MCF 10A (cell line): ENCODE measurements at regions not wholly inside any gene's neighbourhood (a gene's known extent, or its start where the extent isn't known, plus 50 kb on each side); places are given as distances from the start of the nearest gene placed in this dataset.

Experiments used
- BruUV-seq: library from RNA; stranded (reverse); fragments of 400-500 nt; replicated peaks from 2 replicates; lab custom pipeline; 2021; lab: Mats Ljungman, UMichigan
- CTCF ChIA-PET: fragments of 300-600 bp; sonication (Branson Sonifier 250); formaldehyde crosslinking; extraction: SDS; loops from one replicate; lab custom pipeline; 2021; ENCODE audit warnings: antibody characterized with exemption, inconsistent platforms; lab: Yijun Ruan, JAX
- POLR2A ChIA-PET: fragments of 300-600, 350-650 bp; sonication (Branson Sonifier 250); formaldehyde crosslinking; extraction: SDS; loops from one replicate; lab custom pipeline; 2020; ENCODE audit warnings: antibody characterized with exemption, inconsistent platforms; lab: Yijun Ruan, JAX
- DNase-seq: peaks from one replicate; pipeline ENCODE4 v3.0.0-alpha.2; 2018; ENCODE audit not compliant: unreplicated experiment
- H3K27ac Mint-ChIP-seq: one replicate; pipeline ENCODE4 v1.8.0; 2022; ENCODE audit warnings: mild to moderate bottlenecking, low read depth, mixed read lengths; ENCODE audit not compliant: unreplicated experiment
- H3K27me3 Mint-ChIP-seq: one replicate; pipeline ENCODE4 v1.8.0; 2022; ENCODE audit warnings: mixed read lengths; ENCODE audit not compliant: insufficient read depth, unreplicated experiment
- H3K36me3 Mint-ChIP-seq: one replicate; pipeline ENCODE4 v1.8.0; 2022; ENCODE audit warnings: mild to moderate bottlenecking, moderate library complexity, mixed read lengths; ENCODE audit not compliant: insufficient read depth, unreplicated experiment
- H3K4me1 Mint-ChIP-seq: one replicate; pipeline ENCODE4 v1.8.0; 2022; ENCODE audit warnings: mixed read lengths; ENCODE audit not compliant: insufficient read depth, unreplicated experiment
- H3K4me3 Mint-ChIP-seq: one replicate; pipeline ENCODE4 v1.8.0; 2022; ENCODE audit warnings: mild to moderate bottlenecking, moderate library complexity, mixed read lengths; ENCODE audit not compliant: unreplicated experiment
- H3K9me3 Mint-ChIP-seq: one replicate; pipeline ENCODE4 v1.8.0; 2022; ENCODE audit warnings: mixed read lengths; ENCODE audit not compliant: unreplicated experiment
- CTCF ChIP-seq: fragments of 200-600 bp; IDR thresholded peaks from one replicate; pipeline ENCODE4 v1.8.0; 2022; ENCODE audit warnings: antibody characterized with exemption, mild to moderate bottlenecking; ENCODE audit not compliant: unreplicated experiment
- intact Hi-C: fragments of 100-400 bp; cut with micrococcal nuclease; formaldehyde crosslinking; loops from 2 replicates; pipeline ENCODE4 v1.14.1; 2022

GRCh38 chr12:75720812-75721641 is 209.6 kb upstream of the KRR1 start:
- Mint-ChIP-seq H3K4me3 (peak overlapping the region; percentile 54), H3K4me1 (peaks cover 43% of the 10 kb centered on the region), H3K27me3 (no peaks in the 10 kb centered on the region), H3K36me3 (no peaks in the 10 kb centered on the region), H3K27ac (peak overlapping the region; percentile 64), H3K9me3 (no peaks in the 10 kb centered on the region)
- TSS peak; percentile 47 for BruUV-seq
- ChIA-PET CTCF (interaction anchor here (0.6 to 1.5 kb wide), 8 partner anchors 26 to 866 kb away, joined by 3 to 4 read pairs (median 3); no protein-coding TSS in a partner anchor), POLR2A (interaction anchor here (0.6 to 4.4 kb wide), 13 partner anchors 8 to 311 kb away, joined by 3 to 34 read pairs (median 3); partner anchors contain the start of gene PHLDA1)
- intact Hi-C loops = loop anchor here (5.0 to 10.0 kb wide), 3 partner anchors 96 to 421 kb away; partner anchors contain the start of gene PHLDA1
- peak; percentile 94 for DNase-seq
- TF ChIP-seq CTCF = no peak

DNA sequence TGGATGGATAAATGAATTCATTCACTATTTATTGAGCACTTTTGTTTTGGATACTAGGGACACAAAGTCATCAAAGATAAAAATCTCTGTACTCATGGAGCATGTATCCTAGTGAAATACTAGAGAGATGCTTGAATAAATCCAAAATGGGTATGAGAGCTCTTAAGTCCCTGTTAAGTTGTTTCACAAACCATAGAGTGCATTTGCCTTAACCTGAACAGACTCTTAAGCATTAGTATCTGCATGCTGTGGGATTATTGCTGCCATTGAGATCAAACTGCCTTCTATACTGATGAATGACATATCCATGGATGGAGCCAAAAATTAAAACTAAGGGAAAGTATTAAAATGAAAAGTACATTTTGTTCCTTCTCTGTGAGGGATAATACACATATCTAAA is 206.5 kb upstream of the KRR1 start:
- Mint-ChIP-seq H3K27me3 (no peaks in the 10 kb centered on the region), H3K36me3 (no peaks in the 10 kb centered on the region), H3K9me3 (no peaks in the 10 kb centered on the region), H3K27ac (no peak overlapping the region), H3K4me1 (peaks cover 42% of the 10 kb centered on the region), H3K4me3 (no peak overlapping the region)
- intact Hi-C loops = no loop called here
- no peak for DNase-seq
- no TSS peak for BruUV-seq
- CTCF ChIA-PET = interaction anchor here (0.7 to 2.8 kb wide), 3 partner anchors 9 to 142 kb away, joined by 4 to 12 read pairs (median 6); no protein-coding TSS in a partner anchor
- POLR2A ChIA-PET = interaction anchor here (1.7 to 4.4 kb wide), 2 partner anchors 312 to 314 kb away, joined by 4 to 34 read pairs; partner anchors contain the start of gene PHLDA1
- no peak for TF ChIP-seq CTCF

GRCh38 chr12:75716291-75717025 is 205.0 kb upstream of the KRR1 start:
- CTCF ChIA-PET = interaction anchor here (0.7 kb wide), 1 partner anchor 55 kb away, joined by 4 read pairs; no protein-coding TSS in a partner anchor

More at GRCh38 chr12:75716291-75717025, 205.0 kb upstream of the KRR1 start:
- POLR2A ChIA-PET = interaction anchor here (1.7 kb wide), 1 partner anchor 314 kb away, joined by 4 read pairs; no protein-coding TSS in a partner anchor
- H3K27me3 Mint-ChIP-seq = no peaks in the 10 kb centered on the region
- no TSS peak for BruUV-seq
- H3K4me1 Mint-ChIP-seq = peaks cover 31% of the 10 kb centered on the region
- H3K9me3 Mint-ChIP-seq = no peaks in the 10 kb centered on the region
- no peak for DNase-seq
- no peaks in the 10 kb centered on the region for H3K36me3 Mint-ChIP-seq
- TF ChIP-seq CTCF = no peak
- H3K4me3 Mint-ChIP-seq = no peak overlapping the region
- intact Hi-C loops = no loop called here
- no peak overlapping the region for H3K27ac Mint-ChIP-seq
